Liver (tissue), 8 donors: ENCODE measurements at regions not wholly inside any gene's neighbourhood (a gene's known extent, or its start where the extent isn't known, plus 50 kb on each side); places are given as distances from the start of the nearest gene placed in this dataset.

Experiments used
- DNase-seq: peaks from one replicate; pipeline ENCODE4 v3.0.0-alpha.2; 2017; ENCODE audit warnings: low spot score
- H3K27ac ChIP-seq, 2 donors: one replicate each; pipeline ENCODE4 v1.7.0; 2013; ENCODE audit warnings: inconsistent platforms in 2 of 2, low read length in 2 of 2, control low read depth in 1 of 2, low read depth in 1 of 2, mild to moderate bottlenecking in 1 of 2
- H3K27me3 ChIP-seq, 4 donors: one replicate each; pipeline versions ENCODE4 v1.6.1 to v1.7.0; 2013; ENCODE audit warnings: low read length in 3 of 4, inconsistent platforms in 1 of 4, mild to moderate bottlenecking in 1 of 4, moderate library complexity in 1 of 4; ENCODE audit not compliant: control insufficient read depth in 4 of 4, insufficient read depth in 4 of 4
- H3K36me3 ChIP-seq, 4 donors: one replicate each; pipeline versions ENCODE4 v1.6.1 to v1.7.0; 2013; ENCODE audit warnings: low read length in 3 of 4, mild to moderate bottlenecking in 3 of 4, low read depth in 1 of 4, moderate library complexity in 1 of 4; ENCODE audit not compliant: control insufficient read depth in 4 of 4, insufficient read depth in 3 of 4
- H3K4me1 ChIP-seq, 4 donors: one replicate each; pipeline versions ENCODE4 v1.6.1 to v1.7.0; 2013; ENCODE audit warnings: low read length in 3 of 4, mild to moderate bottlenecking in 3 of 4, moderate library complexity in 1 of 4; ENCODE audit not compliant: control insufficient read depth in 4 of 4, insufficient read depth in 4 of 4
- H3K4me3 ChIP-seq, 3 donors: one replicate each; pipeline versions ENCODE4 v1.6.1 to v1.7.0; 2013; ENCODE audit warnings: low read length in 3 of 3, control low read depth in 1 of 3, low read depth in 1 of 3, mild to moderate bottlenecking in 1 of 3
- H3K9ac ChIP-seq, 2 donors: one replicate each; pipeline ENCODE4 v1.7.0; 2013; ENCODE audit warnings: low read length in 2 of 2, mild to moderate bottlenecking in 2 of 2, moderate library complexity in 2 of 2, control low read depth in 1 of 2, low read depth in 1 of 2
- H3K9me3 ChIP-seq, 4 donors: one replicate each; pipeline versions ENCODE4 v1.6.1 to v1.7.0; 2013; ENCODE audit warnings: low read length in 3 of 4; ENCODE audit not compliant: control insufficient read depth in 4 of 4
- ATF3 ChIP-seq: IDR thresholded peaks from 2 replicates; pipeline ENCODE4 v1.6.1; 2016; ENCODE audit warnings: antibody characterized with exemption
- CTCF ChIP-seq: fragments of 150-350 bp; IDR thresholded peaks from 2 replicates; pipeline ENCODE4 v1.5.1; 2017; ENCODE audit warnings: improper control_type of control experiment, low read depth, low read length; ENCODE audit not compliant: missing input control
- EGR1 ChIP-seq, 2 donors: IDR thresholded peaks; 2 replicates each; pipeline ENCODE4 v1.6.1; 2016 to 2018; ENCODE audit warnings: antibody characterized with exemption in 2 of 2, low read depth in 2 of 2
- FOXA1 ChIP-seq: IDR thresholded peaks from 2 replicates; pipeline ENCODE4 v1.6.1; 2016; ENCODE audit warnings: antibody characterized with exemption
- FOXA2 ChIP-seq: IDR thresholded peaks from 2 replicates; pipeline ENCODE4 v1.6.1; 2016; ENCODE audit warnings: antibody characterized with exemption
- GABPA ChIP-seq, 2 donors: IDR thresholded peaks in 1 of 2; conservative IDR thresholded peaks in 1 of 2; 2 replicates each; pipeline ENCODE4 v1.6.1; 2016; ENCODE audit warnings: antibody characterized with exemption in 2 of 2, mild to moderate bottlenecking in 1 of 2, moderate library complexity in 1 of 2
- HNF4A ChIP-seq, 2 donors: conservative IDR thresholded peaks; 2 replicates each; pipeline ENCODE4 v1.6.1; 2016; ENCODE audit warnings: antibody characterized with exemption in 2 of 2, mild to moderate bottlenecking in 2 of 2
- HNF4G ChIP-seq: IDR thresholded peaks from 2 replicates; pipeline ENCODE4 v1.6.1; 2016; ENCODE audit warnings: antibody characterized with exemption
- JUND ChIP-seq, 2 donors: IDR thresholded peaks; 2 replicates each; pipeline ENCODE4 v1.6.1; 2016; ENCODE audit warnings: antibody characterized with exemption in 2 of 2
- MAX ChIP-seq: IDR thresholded peaks from 2 replicates; pipeline ENCODE4 v1.6.1; 2016; ENCODE audit warnings: antibody characterized with exemption
- NR2F2 ChIP-seq: IDR thresholded peaks from 2 replicates; pipeline ENCODE4 v1.6.1; 2016; ENCODE audit warnings: antibody characterized with exemption
- RAD21 ChIP-seq, 2 donors: IDR thresholded peaks; 2 replicates each; pipeline ENCODE4 v1.6.1; 2016; ENCODE audit warnings: antibody characterized with exemption in 2 of 2, mild to moderate bottlenecking in 2 of 2
- REST ChIP-seq: IDR thresholded peaks from 2 replicates; pipeline ENCODE4 v1.6.1; 2016; ENCODE audit warnings: antibody characterized with exemption, mild to moderate bottlenecking
- RXRA ChIP-seq, 2 donors: IDR thresholded peaks; 2 replicates each; pipeline ENCODE4 v1.6.1; 2017 to 2018; ENCODE audit warnings: antibody characterized with exemption in 2 of 2, mild to moderate bottlenecking in 1 of 2
- SP1 ChIP-seq: IDR thresholded peaks from 2 replicates; pipeline ENCODE4 v1.6.1; 2018; ENCODE audit warnings: antibody characterized with exemption, mild to moderate bottlenecking
- TAF1 ChIP-seq: conservative IDR thresholded peaks from 2 replicates; pipeline ENCODE4 v1.6.1; 2016; ENCODE audit warnings: antibody characterized with exemption, mild to moderate bottlenecking
- YY1 ChIP-seq: IDR thresholded peaks from 2 replicates; pipeline ENCODE4 v1.6.1; 2016; ENCODE audit warnings: antibody characterized with exemption, mild to moderate bottlenecking
- WGBS: extraction: QIAGEN DNeasy Blood & Tissue Kit; methylation state at CpG from one replicate; pipeline ENCODE4 v1.1.7; 2013; 5-methylcytosine and 5-hydroxymethylcytosine counted together
- donor health status: healthy.
- donor health status: healthy.
- donor health status: healthy.
- donor health status: healthy.
- donor health status: healthy.

- Histone ChIP-seq H3K9ac (no peak overlapping the region), H3K27me3 (no peaks in the 10 kb centered on the region), H3K27ac (no peak overlapping the region), H3K36me3 (no peaks in the 10 kb centered on the region), H3K9me3 (no peaks in the 10 kb centered on the region), H3K4me1 (peaks cover 0 to 1% (median 0%) of the 10 kb centered on the region in 4 donors), H3K4me3 (no peak overlapping the region)
- WGBS: 25% methylated on average over 1 of the region's 1 CpG
- DNase-seq: no peak
- TF ChIP-seq CTCF: no peak
Measured at GRCh38 chr21:14762327-14762726, 216.2 kb upstream of the SAMSN1 start.

GRCh38 chr21:14759285-14759684 is 213.2 kb upstream of the SAMSN1 start:
- H3K9me3 ChIP-seq: no peaks in the 10 kb centered on the region
- no peak overlapping the region for H3K4me3 ChIP-seq
- TF ChIP-seq CTCF (no peak), MAX (no peak), JUND (IDR thresholded peaks at IDR 0.05) (no peak), FOXA2 (no peak), ATF3 (no peak), YY1 (no peak), HNF4A (conservative IDR thresholded peaks at IDR 0.05) (no peak), NR2F2 (no peak)
- no peak overlapping the region for H3K27ac ChIP-seq
- no peak overlapping the region for H3K9ac ChIP-seq
- H3K36me3 ChIP-seq: no peaks in the 10 kb centered on the region
- no peaks in the 10 kb centered on the region for H3K27me3 ChIP-seq
- H3K4me1 ChIP-seq: peaks cover 0 to 1% (median 0%) of the 10 kb centered on the region in 4 donors
- DNase-seq: no peak

- H3K27me3 ChIP-seq: no peaks in the 10 kb centered on the region
- DNase-seq: no peak
- H3K4me3 ChIP-seq: no peak overlapping the region
- TF ChIP-seq SP1 (no peak), FOXA2 (no peak), RAD21 (IDR thresholded peaks at IDR 0.05) (no peak), YY1 (no peak), FOXA1 (no peak), RXRA (IDR thresholded peaks at IDR 0.05) (no peak), HNF4G (no peak), REST (no peak), TAF1 (no peak), ATF3 (no peak), JUND (IDR thresholded peaks at IDR 0.05) (no peak), GABPA (IDR thresholded peaks at IDR 0.05 in 1 of 2, conservative IDR thresholded peaks at IDR 0.05 in 1 of 2) (no peak), EGR1 (IDR thresholded peaks at IDR 0.05; ENCODE audit: low read depth in 2 of 2) (no peak), CTCF (no peak), HNF4A (conservative IDR thresholded peaks at IDR 0.05) (no peak)
- no peak overlapping the region for H3K9ac ChIP-seq
- no peaks in the 10 kb centered on the region for H3K9me3 ChIP-seq
- H3K36me3 ChIP-seq: no peaks in the 10 kb centered on the region
- H3K27ac ChIP-seq: no peak overlapping the region
- peaks cover 0 to 1% (median 0%) of the 10 kb centered on the region in 4 donors for H3K4me1 ChIP-seq
Measured at GRCh38 chr21:14758849-14759248, 212.7 kb upstream of the SAMSN1 start.
